ENCODE measurements at regions not wholly inside any gene's neighbourhood (a gene's known extent, or its start where the extent isn't known, plus 50 kb on each side); places are given as distances from the start of the nearest gene placed in this dataset.
"Not testable (repeated sequence)": the region's sequence is repeated elsewhere in the genome, so short reads cannot be mapped to it uniquely, and the experiment has no call there.

DNA sequence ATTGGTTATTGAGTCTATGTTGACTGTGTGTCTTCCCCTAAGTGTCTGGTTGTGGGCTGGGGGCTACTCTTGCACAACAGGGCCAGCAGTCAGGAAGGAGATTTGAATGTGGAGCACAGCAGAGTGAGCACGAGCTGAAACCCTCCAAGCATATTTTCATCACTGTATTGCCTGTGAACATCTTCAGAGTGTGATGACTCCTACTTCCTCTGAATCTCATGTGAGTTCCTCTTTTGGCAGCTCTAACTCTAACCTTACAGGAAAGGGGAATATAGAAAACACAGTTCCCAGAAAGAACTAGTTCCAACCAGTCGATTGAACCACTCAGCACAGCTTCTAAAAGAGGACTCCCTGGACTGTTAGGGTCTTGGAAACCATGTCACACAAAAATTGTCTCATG lies 211.6 kb downstream of the RAP2B start:
- Histone ChIP-seq H3K79me2 (ENCODE audit: insufficient read depth, low read length) (no peaks in the 10 kb centered on the region), H3K4me2 (ENCODE audit: low read length) (no peak overlapping the region), H3K36me3 (ENCODE audit: control insufficient read depth in 1 of 2, insufficient read depth in 2 of 2, low read length in 2 of 2) (no peaks in the 10 kb centered on the region), H3K4me1 (ENCODE audit: control insufficient read depth in 1 of 2, insufficient read depth in 2 of 2, low read length in 2 of 2) (no peaks in the 10 kb centered on the region), H3K27ac (ENCODE audit: low read depth, low read length) (no peak overlapping the region), H3K9me2 (ENCODE audit: insufficient read depth) (no peaks in the 10 kb centered on the region), H3K9me3 (ENCODE audit: control insufficient read depth in 1 of 2, insufficient read depth in 1 of 2, low read depth in 1 of 2, low read length in 2 of 2) (no peaks in the 10 kb centered on the region), H3K4me3 (replicated peaks in 1 of 2; ENCODE audit: low read depth in 1 of 2, low read length in 2 of 2) (no peak overlapping the region), H2AFZ (ENCODE audit: low read depth, low read length, poor library complexity, severe bottlenecking) (no peak overlapping the region), H3K9ac (ENCODE audit: low read length) (no peak overlapping the region), H3K27me3 (ENCODE audit: insufficient read depth, low read length) (no peaks in the 10 kb centered on the region), H4K20me1 (ENCODE audit: insufficient read depth) (no peaks in the 10 kb centered on the region)
- no peak for ATAC-seq
- CTCF ChIA-PET, result no interaction called here
- no peak for DNase-seq (ENCODE audit: low read depth, low spot score)
- RAD21 ChIA-PET (ENCODE audit: low non-redundant PET in 1 of 2, low total read pairs in 2 of 2, uncharacterized antibody in 2 of 2, unreplicated experiment in 2 of 2), result no interaction called here
- TF ChIP-seq SRF (IDR thresholded peaks at IDR 0.05; ENCODE audit: low read depth) (no peak), JUND (IDR thresholded peaks at IDR 0.05) (no peak), EZH2 (IDR thresholded peaks at IDR 0.05) (no peak), EGR1 (IDR thresholded peaks at IDR 0.05; ENCODE audit: low read depth) (no peak), POLR2AphosphoS5 (IDR thresholded peaks at IDR 0.05; ENCODE audit: low read depth, low read length) (no peak), REST (IDR thresholded peaks at IDR 0.05; ENCODE audit: low read depth) (no peak), ZNF274 (IDR thresholded peaks at IDR 0.05; ENCODE audit: low read depth, low read length) (no peak), RAD21 (IDR thresholded peaks at IDR 0.05; ENCODE audit: low read depth) (no peak), POLR2A (IDR thresholded peaks at IDR 0.05; ENCODE audit: borderline replicate concordance, extremely low read depth, insufficient read depth, insufficient read length) (no peak), EZH2phosphoT487 (IDR thresholded peaks at IDR 0.05; ENCODE audit: borderline replicate concordance) (no peak), TCF7L2 (IDR thresholded peaks at IDR 0.05; ENCODE audit: borderline replicate concordance, extremely low read depth, insufficient read depth, insufficient read length) (no peak), ELF1 (IDR thresholded peaks at IDR 0.05; ENCODE audit: borderline replicate concordance, low read depth) (no peak), CEBPB (IDR thresholded peaks at IDR 0.05; ENCODE audit: low read depth) (no peak)
- TF ChIP-seq, protein P1, sequence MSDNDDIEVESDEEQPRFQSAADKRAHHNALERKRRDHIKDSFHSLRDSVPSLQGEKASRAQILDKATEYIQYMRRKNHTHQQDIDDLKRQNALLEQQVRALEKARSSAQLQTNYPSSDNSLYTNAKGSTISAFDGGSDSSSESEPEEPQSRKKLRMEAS (IDR thresholded peaks at IDR 0.05), result no peak
- intact Hi-C loops (cut with micrococcal nuclease), result no loop called here
- BruUV-seq (replicated peaks), result no TSS peak
- POLR2A ChIA-PET, result no interaction called here

GRCh38 chr3:153378366-153378765 lies 216.3 kb downstream of the RAP2B start:
- H3K4me3 ChIP-seq (replicated peaks in 1 of 2; ENCODE audit: low read depth in 1 of 2, low read length in 2 of 2); CTCF ChIA-PET; BruUV-seq (replicated peaks); H3K4me2 ChIP-seq (ENCODE audit: low read length); H3K9ac ChIP-seq (ENCODE audit: low read length); POLR2A ChIA-PET; H3K4me1 ChIP-seq (ENCODE audit: control insufficient read depth in 1 of 2, insufficient read depth in 2 of 2, low read length in 2 of 2); H2AFZ ChIP-seq (ENCODE audit: low read depth, low read length, poor library complexity, severe bottlenecking); ATAC-seq; H3K79me2 ChIP-seq (ENCODE audit: insufficient read depth, low read length); RAD21 ChIA-PET (ENCODE audit: low non-redundant PET in 1 of 2, low total read pairs in 2 of 2, uncharacterized antibody in 2 of 2, unreplicated experiment in 2 of 2); H3K27ac ChIP-seq (ENCODE audit: low read depth, low read length); intact Hi-C loops (cut with micrococcal nuclease); H3K9me2 ChIP-seq (ENCODE audit: insufficient read depth); H3K27me3 ChIP-seq (ENCODE audit: insufficient read depth, low read length); H3K36me3 ChIP-seq (ENCODE audit: control insufficient read depth in 1 of 2, insufficient read depth in 2 of 2, low read length in 2 of 2); H3K9me3 ChIP-seq (ENCODE audit: control insufficient read depth in 1 of 2, insufficient read depth in 1 of 2, low read depth in 1 of 2, low read length in 2 of 2); DNase-seq (ENCODE audit: low read depth, low spot score); H4K20me1 ChIP-seq (ENCODE audit: insufficient read depth): not testable (repeated sequence)

Measured in HCT116 (cell line).